HG02588 (cell line): ENCODE measurements at regions not wholly inside any gene's neighbourhood (a gene's known extent, or its start where the extent isn't known, plus 50 kb on each side); places are given as distances from the start of the nearest gene placed in this dataset.
"Not testable (repeated sequence)": the region's sequence is repeated elsewhere in the genome, so short reads cannot be mapped to it uniquely, and the experiment has no call there.

Experiments
- ATAC-seq: cut with Tn5 transposase; IDR thresholded peaks from one replicate; pipeline ENCODE4 v1.9.1; 2021; ENCODE audit warnings: mild to moderate bottlenecking, moderate library complexity; ENCODE audit not compliant: unreplicated experiment

DNA sequence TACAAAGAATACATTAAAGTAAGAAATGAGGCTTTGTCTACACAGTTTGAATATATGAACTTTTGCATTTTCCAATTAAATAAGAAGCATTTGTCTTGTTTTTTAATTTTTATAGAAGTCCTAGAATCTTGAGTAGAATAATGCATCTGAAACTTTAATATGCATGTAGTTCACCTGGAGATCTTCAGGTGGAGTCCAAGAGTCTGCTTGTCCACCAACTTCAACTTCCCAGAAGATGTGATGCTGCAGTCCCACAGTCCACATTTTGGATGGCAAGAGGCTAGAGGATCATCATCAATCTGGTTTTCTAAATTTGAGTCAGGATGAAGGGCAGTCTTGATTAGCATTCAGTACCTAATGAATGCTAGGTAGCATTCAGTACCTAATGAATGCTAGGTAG is 357.6 kb upstream of the SOX2 start:
- no peak for ATAC-seq

DNA sequence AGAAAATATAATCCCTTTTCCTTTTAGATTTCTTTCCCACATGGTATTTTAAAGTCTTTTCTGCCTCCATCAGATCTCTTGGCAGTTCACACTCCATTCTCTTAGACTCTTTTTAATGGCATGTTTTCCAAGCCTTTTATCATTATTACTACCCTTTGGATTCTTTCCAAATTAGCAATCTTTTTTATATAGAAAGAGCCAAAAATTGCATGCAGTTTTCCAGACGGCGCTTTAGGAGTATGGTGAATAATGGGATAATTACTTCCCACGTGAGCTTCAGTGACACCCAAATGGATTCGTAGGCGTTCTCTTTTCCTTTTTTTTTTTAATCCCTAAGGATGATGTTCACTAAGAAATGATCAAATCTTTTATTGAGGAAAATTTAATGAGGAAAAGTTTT is 354.8 kb upstream of the DNAJC19 start:
- ATAC-seq = no peak

DNA sequence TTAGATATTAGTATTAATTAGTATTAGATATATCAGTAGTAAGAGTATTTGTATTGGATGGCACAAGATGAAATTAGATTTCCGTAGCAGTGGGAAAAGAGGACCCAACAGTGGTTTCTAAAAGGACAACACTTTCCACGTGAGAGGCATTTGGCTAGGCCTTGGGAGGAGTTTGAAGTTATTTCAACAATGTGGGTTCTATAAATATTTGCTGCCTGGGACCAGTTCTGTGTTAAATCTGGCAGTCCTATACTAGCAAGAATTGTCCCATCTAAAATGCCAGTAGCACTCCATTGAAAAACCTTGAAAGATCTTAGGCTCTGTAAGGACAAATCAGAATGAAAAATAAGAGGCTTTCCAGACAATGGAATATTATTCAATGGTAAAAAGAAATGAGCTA is 347.1 kb upstream of the DNAJC19 start:
- ATAC-seq = no peak

DNA sequence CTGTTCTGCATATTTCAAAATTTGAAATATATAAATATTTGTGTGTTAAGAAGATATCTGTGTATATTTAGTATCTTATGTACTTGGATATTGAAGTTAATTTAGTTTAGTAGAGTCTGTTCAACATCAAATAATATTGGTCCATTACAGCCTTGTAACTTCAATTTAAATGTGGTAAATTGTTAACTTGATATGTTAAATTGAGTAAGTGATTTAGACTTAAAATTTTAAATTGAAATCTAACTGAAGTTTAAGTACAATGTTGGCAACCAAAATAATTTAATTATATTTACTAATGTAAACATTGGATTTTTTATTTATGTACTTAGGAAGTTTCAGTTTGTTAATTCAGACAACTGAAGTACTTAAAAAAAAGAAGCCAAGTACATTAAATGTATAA is 343.9 kb upstream of the DNAJC19 start:
- no peak for ATAC-seq

DNA sequence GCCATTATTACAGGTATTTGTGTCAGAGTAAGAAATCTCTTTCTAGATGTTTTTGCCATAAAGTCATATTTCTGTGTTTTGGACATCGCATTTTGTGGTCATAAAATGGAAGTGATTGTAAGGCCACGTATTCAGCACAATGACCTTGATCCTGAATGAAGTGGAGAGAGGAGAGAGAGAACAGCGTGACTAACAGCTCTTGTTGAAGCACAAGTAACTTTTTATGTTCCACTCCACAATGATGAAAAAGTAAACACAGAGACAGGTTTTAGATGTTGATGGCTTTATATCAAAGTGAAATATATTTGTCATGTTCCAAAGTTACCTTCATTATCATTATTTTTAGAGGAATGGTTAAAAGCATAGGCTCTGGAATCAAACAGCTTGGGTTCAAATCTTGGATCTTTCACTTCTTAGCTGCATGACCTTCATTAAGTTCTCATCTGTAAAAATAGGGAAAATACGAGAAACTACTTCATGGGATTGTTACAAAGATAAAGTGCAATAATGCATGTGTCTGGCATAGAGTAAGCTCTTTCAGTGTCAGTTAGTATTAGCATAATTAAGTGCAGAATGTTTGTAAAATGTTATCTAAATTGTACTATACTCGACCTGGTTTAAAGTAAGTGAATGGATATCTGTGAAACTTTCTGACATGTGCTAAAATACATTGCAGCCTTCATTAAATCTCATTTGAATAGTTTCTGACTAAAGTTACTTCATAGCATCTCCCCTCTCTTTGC is 341.5 kb upstream of the DNAJC19 start:
- no peak for ATAC-seq

DNA sequence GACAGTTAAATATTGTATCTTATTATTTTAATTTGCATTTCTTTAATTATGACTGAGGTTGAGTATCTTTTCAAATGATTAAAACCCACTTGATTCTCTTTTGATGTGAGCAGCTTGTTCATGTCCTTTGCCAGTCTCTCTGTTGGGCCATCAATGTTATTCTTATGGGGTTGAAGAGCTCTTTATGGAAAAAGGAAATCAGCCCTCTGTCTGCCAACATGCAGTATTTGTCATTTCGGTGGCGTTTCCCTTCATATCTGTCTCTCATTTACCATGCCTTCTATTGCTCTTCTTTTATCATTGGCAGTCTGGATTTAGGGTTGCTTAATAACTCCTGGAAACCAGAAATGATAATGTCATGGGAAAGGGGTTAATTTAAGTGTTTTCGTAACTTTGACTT is 340.7 kb upstream of the DNAJC19 start:
- no peak for ATAC-seq

DNA sequence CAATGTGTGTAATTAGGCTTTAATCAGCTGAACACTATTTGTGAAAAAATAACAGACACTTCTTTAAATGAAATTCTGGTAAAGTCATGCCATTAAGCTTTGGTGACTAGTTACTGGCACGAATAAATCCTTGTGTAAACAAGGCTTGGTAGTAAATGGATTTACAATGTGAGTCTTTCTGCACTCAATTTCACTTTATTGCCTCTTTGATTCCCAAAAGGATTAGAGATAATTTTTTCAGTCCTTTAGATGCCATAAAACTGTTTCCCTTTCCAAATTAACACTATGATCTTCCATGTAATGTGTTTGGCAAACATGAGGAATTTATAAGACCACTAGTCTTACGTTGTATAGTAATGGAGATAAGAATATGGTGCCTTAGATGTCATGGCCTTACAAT is 339.5 kb upstream of the DNAJC19 start:
- no peak for ATAC-seq

DNA sequence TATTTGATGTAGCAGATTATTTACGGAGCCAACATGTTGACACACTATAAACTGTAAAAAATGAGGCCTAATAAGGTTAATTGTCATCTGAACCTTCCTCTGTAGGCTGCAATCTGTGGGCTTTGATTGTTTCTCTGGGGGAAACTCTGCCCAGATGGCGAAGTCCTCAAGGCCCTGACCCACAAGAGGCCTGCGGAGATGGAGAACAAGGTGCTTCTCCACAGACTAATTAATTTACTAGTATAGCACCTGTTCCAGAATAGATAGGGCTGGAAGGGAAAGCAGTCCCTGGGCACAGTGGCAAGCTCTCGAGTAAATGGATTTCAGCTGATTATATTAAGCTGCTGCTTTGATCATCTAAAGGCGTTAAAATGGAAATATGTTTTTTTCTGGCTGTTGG is 338.8 kb upstream of the DNAJC19 start:
- ATAC-seq = no peak

DNA sequence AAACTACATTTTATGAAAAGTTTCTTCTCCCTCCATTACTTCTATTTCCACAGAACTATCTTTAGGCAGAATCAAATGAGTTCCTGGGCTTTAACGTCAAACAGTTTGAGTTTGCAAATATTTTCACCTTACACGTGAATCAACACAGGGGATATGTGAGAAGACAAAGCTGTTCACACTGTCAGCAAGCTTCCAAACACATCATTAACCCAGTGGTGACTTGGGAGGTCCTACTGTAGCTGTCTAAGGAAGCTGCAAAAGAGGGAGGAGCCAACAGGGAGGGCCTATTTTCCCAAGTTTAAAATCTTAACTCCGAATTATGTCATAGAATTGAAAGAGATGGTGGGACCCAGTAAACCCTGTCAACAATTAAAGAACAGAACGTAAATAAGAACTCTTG is 337.8 kb upstream of the DNAJC19 start:
- no peak for ATAC-seq

DNA sequence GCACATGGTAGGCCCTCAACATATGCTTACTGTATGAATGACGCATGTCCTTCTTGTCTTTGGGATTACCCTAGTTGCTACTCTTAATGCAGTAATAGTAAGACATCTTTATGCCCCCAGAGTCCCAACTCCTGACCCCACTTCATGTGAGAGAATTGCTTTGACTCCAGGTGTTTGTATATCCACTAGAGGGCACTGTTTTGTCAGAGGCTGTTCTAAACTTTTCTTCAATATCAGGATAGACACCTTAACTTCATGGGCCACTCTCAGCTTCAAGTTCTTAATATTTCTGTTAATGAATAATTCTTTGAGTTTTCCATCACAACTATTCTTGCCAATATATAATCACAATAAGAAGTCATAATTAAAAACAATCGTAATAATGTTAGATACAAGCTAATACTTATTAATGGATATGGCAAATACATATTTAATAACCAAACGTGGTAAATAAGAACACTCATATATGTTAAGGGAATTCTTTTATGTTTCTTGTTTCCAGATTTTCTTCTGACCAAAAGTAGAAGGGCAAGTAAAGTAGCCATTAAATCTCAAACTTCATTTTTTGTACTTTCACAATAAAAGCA is 337.2 kb upstream of the DNAJC19 start:
- peak; percentile 65 for ATAC-seq

DNA sequence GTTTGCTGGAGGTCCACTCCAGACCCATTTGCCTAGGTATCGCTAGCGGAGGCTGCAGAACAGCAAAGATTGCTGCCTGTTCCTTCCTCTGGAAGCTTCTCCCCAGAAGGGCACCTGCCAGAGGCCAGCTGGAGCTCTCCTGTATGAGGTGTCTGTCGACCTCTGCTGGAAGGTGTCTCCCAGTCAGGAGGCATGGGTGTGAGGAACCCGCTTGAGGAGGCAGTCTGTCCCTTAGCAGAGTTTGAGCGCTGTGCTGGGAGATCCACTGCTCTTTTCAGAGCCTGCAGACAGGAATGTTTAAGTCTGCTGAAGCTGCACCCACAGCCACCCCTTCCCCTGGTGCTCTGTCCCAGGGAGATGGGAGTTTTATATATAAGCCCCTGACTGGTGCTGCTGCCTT is 335.0 kb upstream of the DNAJC19 start:
- not testable (repeated sequence) for ATAC-seq

DNA sequence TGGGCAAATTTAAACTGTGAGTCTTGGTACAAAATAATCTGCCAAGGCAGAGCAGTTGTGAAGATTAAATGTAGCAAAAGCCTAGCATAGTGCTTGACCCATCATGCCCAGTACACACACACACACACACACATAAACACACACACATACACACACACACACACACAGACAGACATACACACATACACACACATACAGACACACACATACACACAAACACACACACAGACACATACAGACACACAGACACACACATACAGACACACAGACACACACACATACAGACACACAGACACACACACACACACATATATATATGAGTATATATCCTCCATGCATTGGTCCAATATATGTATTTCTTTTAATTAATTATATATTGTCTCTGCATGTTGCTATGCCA is 328.8 kb upstream of the DNAJC19 start:
- ATAC-seq = no peak

DNA sequence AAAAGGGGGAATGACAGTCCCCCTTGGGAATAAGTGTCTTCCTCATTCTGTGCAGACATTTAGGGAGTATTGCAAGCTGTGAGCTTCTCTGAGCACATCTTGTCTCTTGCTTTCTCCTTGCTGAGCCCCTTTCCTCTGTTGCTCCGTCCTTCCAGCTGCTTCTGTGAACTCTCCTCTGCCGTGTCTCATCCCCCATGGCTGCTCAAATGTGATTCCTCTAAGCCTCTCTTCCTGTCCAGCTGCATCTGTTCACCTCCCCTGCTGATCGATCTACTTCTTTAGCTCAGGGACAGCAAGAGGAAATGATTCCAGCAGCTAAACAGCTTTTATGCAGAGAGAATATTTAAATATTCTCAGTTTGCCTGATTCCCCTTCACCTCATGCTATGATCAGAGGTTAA is 328.0 kb upstream of the DNAJC19 start:
- ATAC-seq = no peak

DNA sequence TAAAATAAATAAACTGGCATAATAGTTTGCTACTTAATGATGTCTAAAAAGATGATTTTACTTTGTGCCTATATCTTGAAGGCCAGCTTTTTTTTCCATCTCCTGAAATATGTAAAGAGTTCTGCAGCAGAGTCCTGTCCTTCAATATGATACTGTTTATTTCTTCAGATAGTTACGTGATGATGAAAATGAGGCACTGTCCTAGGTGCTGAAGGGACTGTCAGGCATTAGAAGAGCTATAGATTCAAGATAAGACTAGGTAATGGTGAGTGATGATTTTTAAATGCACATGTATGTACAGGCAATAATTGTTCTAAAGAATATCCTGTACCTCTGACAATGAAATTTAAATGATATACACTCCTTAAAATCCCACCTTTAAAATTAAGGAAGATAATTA is 326.9 kb upstream of the DNAJC19 start:
- ATAC-seq = no peak

DNA sequence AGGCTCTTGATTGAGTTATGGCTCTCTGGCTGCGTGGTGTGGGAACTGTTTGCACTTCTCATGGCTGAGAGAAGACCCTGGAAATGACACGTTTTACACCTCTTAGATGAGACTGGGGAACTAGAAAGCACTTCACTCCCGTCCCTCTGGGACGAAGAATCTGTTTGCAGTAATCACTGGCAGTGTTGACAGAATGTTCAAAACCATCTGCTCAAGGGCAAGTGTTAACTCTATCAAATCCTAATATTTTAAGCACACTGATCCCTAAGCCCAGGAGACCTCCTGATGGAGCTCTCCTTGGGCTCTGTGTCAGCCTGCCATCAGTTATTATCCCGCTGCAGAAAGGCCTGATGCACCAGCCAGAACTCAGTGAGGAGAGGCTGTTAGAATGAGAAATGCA is 323.8 kb upstream of the DNAJC19 start:
- ATAC-seq = no peak

DNA sequence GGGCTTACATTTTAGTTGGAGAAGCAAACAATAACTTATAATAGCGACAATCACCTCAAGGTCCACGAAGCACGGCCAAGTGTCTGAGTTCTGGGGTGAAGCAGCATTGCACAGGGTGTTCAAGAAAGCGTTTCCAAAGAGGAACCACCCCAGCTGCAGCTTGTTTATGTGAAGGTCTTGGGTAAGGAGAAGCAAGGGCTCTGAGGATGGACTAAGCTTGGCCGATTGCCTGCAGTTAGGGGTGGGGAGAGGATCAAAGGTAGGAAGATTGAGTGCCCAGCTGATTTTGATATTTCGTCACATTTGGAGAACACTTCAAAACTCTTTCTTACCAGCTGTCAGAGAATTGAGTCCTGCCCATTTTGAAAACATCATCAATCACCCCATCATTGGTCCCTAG is 321.6 kb upstream of the DNAJC19 start:
- no peak for ATAC-seq

DNA sequence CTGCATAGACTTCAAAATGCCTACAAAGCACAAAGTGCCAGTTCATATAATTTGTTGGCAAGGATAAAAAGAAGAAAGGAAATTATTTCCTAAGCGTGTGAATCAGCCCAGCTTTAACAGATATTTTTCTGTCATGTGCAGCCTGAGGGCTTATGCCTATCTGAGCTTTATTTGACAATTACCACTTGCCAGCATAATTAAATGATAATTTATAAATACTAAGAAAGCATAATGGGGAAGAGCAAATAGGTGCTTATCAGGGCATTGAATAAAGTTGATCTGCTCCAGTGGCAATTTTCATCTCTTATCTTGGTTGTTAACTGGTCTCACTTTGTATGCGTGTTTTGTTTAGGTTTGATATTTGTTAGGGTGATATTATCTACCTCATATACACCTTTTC is 313.4 kb upstream of the DNAJC19 start:
- ATAC-seq = no peak

DNA sequence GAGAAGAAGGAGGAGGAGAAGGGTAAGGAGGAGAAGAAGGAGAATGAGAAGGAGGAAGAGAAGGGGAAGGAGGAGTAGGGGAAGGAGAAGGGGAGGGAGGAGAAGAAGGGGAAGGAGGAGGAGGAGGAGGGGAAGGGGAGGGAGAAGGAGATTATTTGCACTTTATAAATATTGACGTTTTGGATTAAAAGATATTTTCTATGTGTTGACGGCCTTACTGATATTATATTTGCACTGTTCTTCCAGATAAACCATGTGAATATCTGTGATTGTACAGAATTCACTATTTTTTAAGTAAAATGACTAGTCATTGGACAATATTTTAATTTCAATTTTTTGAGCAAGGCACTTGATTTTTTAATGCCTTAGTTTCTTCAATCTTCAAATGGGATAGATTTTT is 310.5 kb upstream of the DNAJC19 start:
- ATAC-seq = no peak

DNA sequence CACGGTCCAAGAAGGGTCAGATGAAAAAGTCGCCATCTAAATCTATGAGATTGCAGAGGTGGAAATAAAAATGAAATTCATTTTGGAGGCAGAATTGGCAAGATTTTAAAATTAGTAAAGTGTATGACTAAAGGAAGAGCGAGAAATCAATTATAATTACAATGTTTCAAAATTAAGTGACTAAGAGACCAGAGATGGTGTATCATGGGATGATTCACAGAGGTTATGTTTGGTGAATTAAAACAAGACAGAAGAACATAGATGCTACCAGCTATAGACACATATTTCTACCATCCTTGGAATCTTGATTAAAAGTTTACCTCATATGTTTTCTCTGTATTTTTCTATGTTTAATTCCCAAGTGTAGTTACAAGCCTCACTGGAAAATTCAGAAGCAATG is 308.9 kb upstream of the DNAJC19 start:
- ATAC-seq = no peak

DNA sequence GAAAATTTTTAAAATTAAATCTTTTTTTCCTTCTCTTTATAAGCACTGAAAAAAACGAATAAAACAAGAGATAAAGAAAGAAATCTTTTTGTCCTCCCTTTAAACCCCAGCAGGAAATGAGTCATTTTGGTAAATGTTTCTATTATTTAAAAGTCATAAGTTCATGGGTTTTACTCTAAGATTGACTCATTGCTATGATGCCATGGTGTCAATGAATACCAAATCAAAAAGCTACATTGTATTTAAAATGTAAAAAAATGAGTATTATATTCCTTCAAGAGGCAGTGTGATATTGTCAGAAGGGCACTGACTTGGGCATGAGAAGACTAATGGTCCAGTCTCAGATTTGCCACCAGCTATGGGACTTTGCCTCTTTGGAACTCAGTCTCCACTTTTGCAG is 303.4 kb upstream of the DNAJC19 start:
- no peak for ATAC-seq

DNA sequence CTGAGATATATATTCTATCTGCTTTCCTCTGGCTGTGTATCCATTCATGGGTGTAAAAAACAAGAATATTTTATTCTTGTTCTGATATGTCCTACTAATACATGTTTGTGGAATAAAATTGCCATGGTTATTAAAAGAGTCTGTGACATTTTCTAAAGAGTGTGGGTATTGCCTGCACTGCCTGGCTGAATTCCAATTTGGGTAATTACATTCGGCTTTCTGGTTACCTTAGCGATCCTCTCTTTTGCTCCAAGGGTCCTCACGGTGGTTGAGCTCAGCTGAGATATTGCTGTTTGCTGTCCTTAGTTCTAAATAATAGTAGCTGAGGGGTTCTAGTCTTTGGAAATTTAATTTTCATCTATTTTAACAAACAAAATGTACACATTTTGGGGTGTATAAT is 301.4 kb upstream of the DNAJC19 start:
- no peak for ATAC-seq

DNA sequence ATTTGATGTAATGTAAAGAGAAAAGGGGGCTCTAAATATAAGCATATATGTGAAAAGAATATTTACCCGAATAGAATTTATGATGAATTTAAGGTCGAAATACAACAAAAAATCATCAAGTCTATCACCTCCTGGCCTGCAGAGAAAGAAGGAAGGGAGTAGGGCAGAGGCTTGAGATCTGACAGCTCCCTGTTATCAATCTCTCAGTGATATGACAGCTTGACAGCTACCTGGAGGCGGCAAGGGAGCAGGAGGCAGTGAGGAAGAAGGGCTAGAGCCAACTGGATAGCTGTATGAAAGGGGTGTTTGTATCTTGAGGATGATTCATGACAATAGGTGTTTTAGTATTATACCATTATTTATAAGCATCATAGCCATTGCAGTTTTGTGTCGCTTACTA is 299.8 kb upstream of the DNAJC19 start:
- no peak for ATAC-seq

DNA sequence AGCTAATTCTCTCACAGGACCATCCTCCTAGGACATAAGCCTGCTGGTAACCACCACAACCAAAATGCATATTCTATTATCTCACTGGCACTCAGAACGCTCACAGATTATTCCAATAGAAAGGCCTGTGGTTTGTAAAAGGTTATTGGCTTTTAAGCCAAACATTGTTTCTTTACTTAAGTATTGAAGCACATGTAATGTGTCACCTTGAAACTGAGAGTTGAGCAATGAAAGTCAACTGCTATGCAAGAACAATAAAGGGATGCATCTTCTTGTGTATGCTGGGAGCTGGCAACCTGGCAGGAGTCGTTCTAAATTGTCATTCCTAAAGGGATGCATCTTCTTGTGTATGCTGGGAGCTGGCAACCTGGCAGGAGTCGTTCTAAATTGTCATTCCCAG is 298.6 kb upstream of the DNAJC19 start:
- no peak for ATAC-seq
